Ovary (tissue), 7 donors: ENCODE measurements at regions not wholly inside any gene's neighbourhood (a gene's known extent, or its start where the extent isn't known, plus 50 kb on each side); places are given as distances from the start of the nearest gene placed in this dataset.
A peak's percentile ranks its signal among the peaks of the same experiment; 100 is the strongest.

Experiments used
- DNase-seq, 5 donors: peaks; one replicate each; pipeline ENCODE4 v3.0.0-alpha.2; 2019 to 2020
- H3K27ac ChIP-seq, 2 donors: fragments of 200-600 bp; one replicate each; pipeline versions ENCODE4 v1.5.1 to v1.8.0; 2019 to 2022
- H3K27me3 ChIP-seq: fragments of 200-600 bp; one replicate; pipeline ENCODE4 v1.8.0; 2022
- H3K36me3 ChIP-seq: fragments of 200-600 bp; sonication (generic); one replicate; pipeline ENCODE4 v1.5.1; 2019
- H3K4me1 ChIP-seq: one replicate; pipeline ENCODE4 v1.8.1; 2013; ENCODE audit warnings: mild to moderate bottlenecking, moderate library complexity; ENCODE audit not compliant: insufficient read depth
- H3K4me3 ChIP-seq: fragments of 200-600 bp; sonication (generic); one replicate; pipeline ENCODE4 v1.5.1; 2017
- H3K9me3 ChIP-seq, 2 donors: fragments of 200-600 bp in 1 of 2; sonication (generic) in 1 of 2; one replicate each; pipeline versions ENCODE4 v1.5.1 to v1.8.1; 2013 to 2019; ENCODE audit warnings: mild to moderate bottlenecking in 1 of 2, moderate library complexity in 1 of 2
- EP300 ChIP-seq: sonication (generic); formaldehyde crosslinking; IDR thresholded peaks from one replicate; pipeline ENCODE4 v1.6.1; 2017; ENCODE audit warnings: antibody characterized with exemption
- POLR2A ChIP-seq: fragments of 450-650 bp; IDR thresholded peaks from one replicate; pipeline ENCODE4 v1.6.1; 2017; ENCODE audit warnings: antibody characterized with exemption, mild to moderate bottlenecking, moderate library complexity
- WGBS, 3 donors: extraction: QIAGEN DNeasy Blood & Tissue Kit in 1 of 3; methylation state at CpG; one replicate each; pipeline versions ENCODE4 v1.1.5 to v1.1.7; 2013 to 2017; 5-methylcytosine and 5-hydroxymethylcytosine counted together
- intact Hi-C, 4 donors: fragments of 100-400 bp; cut with DNase I; formaldehyde crosslinking; loops; one replicate each; pipeline versions ENCODE4 v1.11.0 to v1.15.1; 2022 to 2023
- TF ChIP-seq, protein P1 (sequence below), 3 donors: fragments of 450-650 bp in 2 of 3; fragments of 200-600 bp in 1 of 3; IDR thresholded peaks; one replicate each; pipeline versions ENCODE4 v1.5.1 to v1.8.0; 2016 to 2022; ENCODE audit warnings: antibody characterized with exemption in 3 of 3, mild to moderate bottlenecking in 1 of 3
- donor health status: DM: no; HTN: no; CAD: no; lungs with moderate emphysema.
- donor health status: DM: no; HTN: no; CAD: no.
- donor health status: Bipolar disorder and iron deficiency.
- donor health status: DM: no; HTN: no; CAD: no.
- donor health status: DM: yes; HTN: yes; CAD: no.

DNA sequence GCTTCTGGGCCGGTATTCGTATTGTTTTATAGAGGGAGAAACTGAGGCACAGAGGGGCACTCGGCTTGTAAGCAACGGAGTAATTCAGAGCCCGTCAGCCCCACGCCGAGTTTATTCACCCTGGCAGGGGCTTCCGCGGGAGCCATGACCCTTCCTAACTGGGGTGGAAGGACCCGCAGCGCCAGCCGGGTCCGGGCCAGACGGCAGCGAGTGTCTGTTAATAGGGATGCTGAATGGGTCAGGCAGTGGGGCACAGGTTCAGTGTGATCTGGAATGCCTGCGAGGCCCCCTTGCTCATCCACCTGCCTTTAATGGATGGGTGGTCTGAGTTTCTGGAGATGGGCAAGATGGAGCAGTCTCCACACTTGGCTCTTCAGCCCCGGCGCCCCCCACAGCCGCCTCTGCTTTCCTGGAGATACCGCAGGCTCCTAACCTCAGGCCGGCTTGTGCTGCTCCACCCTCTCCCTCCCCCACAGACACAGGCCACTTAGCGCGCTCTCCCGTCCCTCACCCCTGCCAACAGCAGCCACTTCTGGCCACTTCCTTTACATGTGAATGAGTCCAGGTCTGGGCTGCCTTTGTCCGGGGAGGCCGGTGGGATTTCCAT lies 147.1 kb downstream of the ERCC6L2 start:
- peak in 2 of 5 donors; percentile 39 to 41 for DNase-seq
- no peaks in the 10 kb centered on the region for H3K27me3 ChIP-seq

DNA sequence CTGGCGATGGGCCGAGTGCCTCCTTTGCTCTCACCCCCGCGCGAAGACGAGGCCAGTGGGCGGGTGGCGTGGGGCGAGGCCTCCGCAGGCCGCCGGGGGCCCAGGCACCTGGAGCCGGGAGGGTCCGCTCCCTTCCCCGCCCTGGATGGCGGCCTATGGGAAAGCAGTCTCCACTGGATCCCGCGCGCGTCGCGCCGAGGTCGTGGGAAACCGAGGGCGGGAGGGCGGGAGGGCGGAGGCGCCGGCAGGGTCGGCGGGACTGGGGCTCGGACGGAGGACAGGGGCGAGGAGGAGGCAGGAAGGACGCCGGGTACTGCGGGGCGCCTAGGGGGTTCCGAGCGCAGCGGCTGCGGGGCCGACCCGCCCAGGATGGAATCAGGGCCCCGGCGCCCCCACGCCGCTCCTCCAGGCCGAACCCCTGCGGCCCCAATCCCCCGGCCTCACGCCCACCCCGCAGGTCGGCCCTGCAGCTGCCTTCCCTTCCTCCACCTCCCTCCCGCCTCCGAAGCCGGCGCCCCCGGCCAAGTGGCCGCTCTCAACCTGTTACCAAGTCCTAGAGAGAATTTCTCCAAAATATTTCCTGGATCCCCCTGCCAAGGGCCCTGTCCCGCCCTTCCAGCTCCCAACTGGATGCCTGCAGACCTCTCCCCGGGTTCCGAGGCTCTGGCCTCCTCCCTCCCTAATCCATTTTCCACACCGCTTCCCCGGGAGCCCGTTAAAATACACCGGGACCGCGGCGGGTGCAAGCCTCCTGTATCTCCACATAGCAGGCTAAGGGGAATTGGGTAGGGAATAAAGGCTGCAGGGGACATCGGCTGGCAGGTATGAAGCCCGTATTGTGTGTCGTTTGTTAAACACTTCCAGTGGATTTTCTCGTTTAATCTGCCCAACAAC lies 146.3 kb downstream of the ERCC6L2 start:
- intact Hi-C loops, result no loop called here

More for the DNA sequence above, 147.1 kb downstream of the ERCC6L2 start:
- Histone ChIP-seq H3K9me3 (no peaks in the 10 kb centered on the region), H3K36me3 (no peaks in the 10 kb centered on the region), H3K4me3 (peak overlapping the region; percentile 52), H3K27ac (no peak overlapping the region), H3K4me1 (peaks cover 14% of the 10 kb centered on the region)
- TF ChIP-seq, protein P1, sequence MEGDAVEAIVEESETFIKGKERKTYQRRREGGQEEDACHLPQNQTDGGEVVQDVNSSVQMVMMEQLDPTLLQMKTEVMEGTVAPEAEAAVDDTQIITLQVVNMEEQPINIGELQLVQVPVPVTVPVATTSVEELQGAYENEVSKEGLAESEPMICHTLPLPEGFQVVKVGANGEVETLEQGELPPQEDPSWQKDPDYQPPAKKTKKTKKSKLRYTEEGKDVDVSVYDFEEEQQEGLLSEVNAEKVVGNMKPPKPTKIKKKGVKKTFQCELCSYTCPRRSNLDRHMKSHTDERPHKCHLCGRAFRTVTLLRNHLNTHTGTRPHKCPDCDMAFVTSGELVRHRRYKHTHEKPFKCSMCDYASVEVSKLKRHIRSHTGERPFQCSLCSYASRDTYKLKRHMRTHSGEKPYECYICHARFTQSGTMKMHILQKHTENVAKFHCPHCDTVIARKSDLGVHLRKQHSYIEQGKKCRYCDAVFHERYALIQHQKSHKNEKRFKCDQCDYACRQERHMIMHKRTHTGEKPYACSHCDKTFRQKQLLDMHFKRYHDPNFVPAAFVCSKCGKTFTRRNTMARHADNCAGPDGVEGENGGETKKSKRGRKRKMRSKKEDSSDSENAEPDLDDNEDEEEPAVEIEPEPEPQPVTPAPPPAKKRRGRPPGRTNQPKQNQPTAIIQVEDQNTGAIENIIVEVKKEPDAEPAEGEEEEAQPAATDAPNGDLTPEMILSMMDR (IDR thresholded peaks at IDR 0.05), result no peak
- TF ChIP-seq POLR2A, result no peak
- no peak for TF ChIP-seq EP300
- 16 to 32% (median 21%) methylated on average over 26 of the region's 26 CpGs for WGBS, 3 donors
- intact Hi-C loops, result no loop called here

DNA sequence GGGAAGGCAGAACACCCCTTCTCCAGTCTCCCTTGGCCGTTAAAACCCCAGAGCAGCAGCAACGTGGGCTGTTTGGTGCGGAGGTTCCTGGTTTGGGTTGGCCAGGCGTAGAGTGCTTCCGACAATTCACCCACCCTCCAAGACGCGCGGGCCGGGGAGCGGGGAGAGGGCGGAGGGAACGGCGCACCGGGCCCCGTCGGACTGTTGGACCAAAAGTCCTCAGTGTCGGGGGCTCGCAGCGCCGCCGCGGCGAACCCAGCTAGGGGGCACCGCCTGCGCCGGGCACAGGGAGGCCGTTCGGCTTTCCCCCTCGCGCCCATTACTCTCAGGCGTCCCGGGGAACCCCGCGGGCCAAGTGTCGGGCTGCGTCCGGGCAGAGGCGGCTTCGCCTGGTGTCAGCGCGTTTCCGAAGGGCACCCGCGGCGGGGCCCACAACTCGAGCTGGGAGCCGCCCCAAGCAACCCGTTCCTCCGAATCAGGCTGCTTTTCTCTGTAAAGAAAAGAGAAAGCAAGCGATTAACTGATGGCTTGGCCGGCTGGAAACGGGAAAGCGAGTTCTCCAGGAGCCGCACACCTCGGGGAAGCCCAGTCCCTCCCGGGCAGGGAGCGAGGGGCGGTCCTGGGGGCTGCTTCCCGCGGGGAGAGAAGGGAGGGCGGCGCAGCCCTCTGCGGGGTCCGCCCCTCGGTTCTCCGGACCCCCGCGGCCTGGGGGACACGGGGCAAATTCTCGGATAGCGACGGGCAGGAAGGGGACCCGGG lies 145.5 kb downstream of the ERCC6L2 start:
- H3K27me3 ChIP-seq, result no peaks in the 10 kb centered on the region
- H3K27ac ChIP-seq, result peak overlapping the region; percentile 71 to 77
- H3K36me3 ChIP-seq, result no peaks in the 10 kb centered on the region
- peak overlapping the region; percentile 52 for H3K4me3 ChIP-seq
- intact Hi-C loops, result no loop called here
- peak; percentile 30 to 63 (median 59) for DNase-seq
- no peaks in the 10 kb centered on the region for H3K9me3 ChIP-seq
- WGBS, 3 donors, result 0 to 1% (median 1%) methylated on average over 45 to 73 of the region's 73 CpGs
- H3K4me1 ChIP-seq, result peaks cover 6% of the 10 kb centered on the region
- TF ChIP-seq, protein P1 (IDR thresholded peaks at IDR 0.05), result no peak

More for the DNA sequence above, 146.3 kb downstream of the ERCC6L2 start:
- TF ChIP-seq, protein P1 (IDR thresholded peaks at IDR 0.05), result no peak
- TF ChIP-seq EP300 (no peak), POLR2A (no peak)
- Histone ChIP-seq H3K36me3 (no peaks in the 10 kb centered on the region), H3K27me3 (no peaks in the 10 kb centered on the region), H3K9me3 (no peaks in the 10 kb centered on the region), H3K4me1 (peaks cover 10% of the 10 kb centered on the region), H3K27ac (peak overlapping the region; percentile 71 to 77), H3K4me3 (peak overlapping the region; percentile 52)
- peak; percentile 30 to 57 (median 50) for DNase-seq
- WGBS, 3 donors, result 1% methylated on average over 65 to 75 of the region's 75 CpGs

DNA sequence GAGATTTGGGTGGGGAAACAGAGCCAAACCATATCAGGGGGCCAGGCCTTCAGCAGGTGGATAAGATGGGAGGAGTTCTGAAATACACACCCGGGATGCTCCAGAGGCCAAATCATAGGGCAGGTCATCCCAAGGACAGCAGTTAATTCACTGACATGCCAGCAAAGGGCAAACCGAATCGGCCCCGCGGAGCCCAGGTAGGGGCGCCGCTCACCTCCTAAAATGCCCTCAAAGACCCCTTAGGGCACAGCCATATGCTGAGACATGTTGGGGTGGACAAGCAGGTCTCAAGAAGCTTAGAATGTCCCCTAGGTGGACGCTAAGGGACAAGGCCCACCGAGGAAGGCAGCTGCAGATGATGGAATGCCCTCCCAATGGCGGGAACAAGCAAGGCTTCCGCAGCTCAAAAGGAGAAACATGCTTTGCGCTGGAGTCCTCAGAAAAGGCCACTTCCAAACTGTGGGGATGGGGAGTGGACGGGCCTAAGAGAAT lies 144.9 kb downstream of the ERCC6L2 start:
- H3K4me3 ChIP-seq, result peak overlapping the region; percentile 52
- H3K4me1 ChIP-seq, result peaks cover 6% of the 10 kb centered on the region
- intact Hi-C loops, result no loop called here
- DNase-seq, result no peak
- no peaks in the 10 kb centered on the region for H3K36me3 ChIP-seq
- WGBS, 3 donors, result 37 to 43% (median 39%) methylated on average over 12 to 13 of the region's 13 CpGs
- TF ChIP-seq, protein P1 (IDR thresholded peaks at IDR 0.05), result no peak
- TF ChIP-seq EP300 (no peak), POLR2A (no peak)
- H3K27ac ChIP-seq, result peak overlapping the region; percentile 71 to 77
- no peaks in the 10 kb centered on the region for H3K27me3 ChIP-seq
- no peaks in the 10 kb centered on the region for H3K9me3 ChIP-seq
